GM12864 (cell line): ENCODE measurements at regions not wholly inside any gene's neighbourhood (a gene's known extent, or its start where the extent isn't known, plus 50 kb on each side); places are given as distances from the start of the nearest gene placed in this dataset.
"Not testable (repeated sequence)": the region's sequence is repeated elsewhere in the genome, so short reads cannot be mapped to it uniquely, and the experiment has no call there.

ENCODE experiments used
- DNase-seq: peaks from one replicate; pipeline ENCODE4 v3.0.0-alpha.2; 2011; ENCODE audit warnings: low read depth
- H3K4me3 ChIP-seq: 2 replicates; pipeline ENCODE4 v1.5.1; 2011; ENCODE audit warnings: mild to moderate bottlenecking, low read depth, low read length, control low read depth
- CTCF ChIP-seq: IDR thresholded peaks from 2 replicates; pipeline ENCODE4 v1.5.1; 2011; ENCODE audit warnings: low read depth, mild to moderate bottlenecking, moderate library complexity, low read length, control low read depth, inconsistent platforms; ENCODE audit errors: missing control alignments

GRCh38 chr16:87028481-87029320 lies 288.5 kb downstream of the C16orf95 start:
- no peak for DNase-seq
- H3K4me3 ChIP-seq: no peak overlapping the region
- TF ChIP-seq CTCF: no peak

- no peak for DNase-seq
- no peak overlapping the region for H3K4me3 ChIP-seq
- no peak for TF ChIP-seq CTCF
Measured at GRCh38 chr16:87032554-87032953, 284.6 kb downstream of the C16orf95 start.

GRCh38 chr16:87033021-87033471 lies 284.1 kb downstream of the C16orf95 start:
- no peak for DNase-seq
- TF ChIP-seq CTCF: no peak
- H3K4me3 ChIP-seq: no peak overlapping the region

- H3K4me3 ChIP-seq: no peak overlapping the region
- no peak for DNase-seq
- TF ChIP-seq CTCF: no peak
Measured at GRCh38 chr16:87033541-87034300, 283.5 kb downstream of the C16orf95 start.

- TF ChIP-seq CTCF: no peak
- no peak overlapping the region for H3K4me3 ChIP-seq
- no peak for DNase-seq
Measured at GRCh38 chr16:87034317-87034716, 282.9 kb downstream of the C16orf95 start.

GRCh38 chr16:87035053-87035452 lies 282.1 kb downstream of the C16orf95 start:
- H3K4me3 ChIP-seq: no peak overlapping the region
- no peak for DNase-seq
- no peak for TF ChIP-seq CTCF

GRCh38 chr16:87037012-87037411 lies 280.2 kb downstream of the C16orf95 start:
- no peak overlapping the region for H3K4me3 ChIP-seq

GRCh38 chr16:87038528-87038927 lies 278.7 kb downstream of the C16orf95 start:
- DNase-seq, H3K4me3 ChIP-seq: not testable (repeated sequence)

More at GRCh38 chr16:87037012-87037411, 280.2 kb downstream of the C16orf95 start:
- no peak for TF ChIP-seq CTCF
- DNase-seq: no peak
